ENCODE measurements at regions not wholly inside any gene's neighbourhood (a gene's known extent, or its start where the extent isn't known, plus 50 kb on each side); places are given as distances from the start of the nearest gene placed in this dataset.

GRCh38 chr4:62262676-62263075 is 1062.5 kb downstream of the ADGRL3 start:
- DNase-seq (ENCODE audit: low read depth in 2 of 2): no peak

GRCh38 chr4:62260254-62260653 is 1060.1 kb downstream of the ADGRL3 start:
- DNase-seq (ENCODE audit: low read depth in 2 of 2): no peak

- no peak for DNase-seq (ENCODE audit: low read depth in 2 of 2)
Measured at GRCh38 chr4:62256479-62256878, 1056.4 kb downstream of the ADGRL3 start.

- no peak for DNase-seq (ENCODE audit: low read depth in 2 of 2)
Measured at GRCh38 chr4:62252728-62253127, 1052.6 kb downstream of the ADGRL3 start.

- no peak for DNase-seq (ENCODE audit: low read depth in 2 of 2)
Measured at GRCh38 chr4:62250100-62250499, 1050.0 kb downstream of the ADGRL3 start.

GRCh38 chr4:62243895-62244294 is 1043.8 kb downstream of the ADGRL3 start:
- no peak for DNase-seq (ENCODE audit: low read depth in 2 of 2)

GRCh38 chr4:62235911-62236310 is 1035.8 kb downstream of the ADGRL3 start:
- DNase-seq (ENCODE audit: low read depth in 2 of 2): no peak

- DNase-seq (ENCODE audit: low read depth in 2 of 2): no peak
Measured at GRCh38 chr4:62232814-62233213, 1032.7 kb downstream of the ADGRL3 start.

GRCh38 chr4:62231994-62232393 is 1031.9 kb downstream of the ADGRL3 start:
- no peak for DNase-seq (ENCODE audit: low read depth in 2 of 2)

- no peak for DNase-seq (ENCODE audit: low read depth in 2 of 2)
Measured at GRCh38 chr4:62226082-62226481, 1026.0 kb downstream of the ADGRL3 start.

GRCh38 chr4:62222121-62222520 is 1022.0 kb downstream of the ADGRL3 start:
- no peak for DNase-seq (ENCODE audit: low read depth in 2 of 2)

GRCh38 chr4:62210486-62210885 is 1010.4 kb downstream of the ADGRL3 start:
- DNase-seq (ENCODE audit: low read depth in 2 of 2): no peak

GRCh38 chr4:62209757-62210485 is 1009.8 kb downstream of the ADGRL3 start:
- DNase-seq (ENCODE audit: low read depth in 2 of 2): no peak

GRCh38 chr4:62208921-62209320 is 1008.8 kb downstream of the ADGRL3 start:
- DNase-seq (ENCODE audit: low read depth in 2 of 2): no peak

GRCh38 chr4:62204136-62204535 is 1004.0 kb downstream of the ADGRL3 start:
- DNase-seq (ENCODE audit: low read depth in 2 of 2): no peak

- no peak for DNase-seq (ENCODE audit: low read depth in 2 of 2)
Measured at GRCh38 chr4:62199291-62199810, 999.2 kb downstream of the ADGRL3 start.

GRCh38 chr4:62196338-62196737 is 996.2 kb downstream of the ADGRL3 start:
- no peak for DNase-seq (ENCODE audit: low read depth in 2 of 2)

GRCh38 chr4:62194342-62194741 is 994.2 kb downstream of the ADGRL3 start:
- DNase-seq (ENCODE audit: low read depth in 2 of 2): no peak

GRCh38 chr4:62193761-62194160 is 993.6 kb downstream of the ADGRL3 start:
- no peak for DNase-seq (ENCODE audit: low read depth in 2 of 2)

- no peak for DNase-seq (ENCODE audit: low read depth in 2 of 2)
Measured at GRCh38 chr4:62191451-62192240, 991.5 kb downstream of the ADGRL3 start.

GRCh38 chr4:62170235-62170634 is 970.1 kb downstream of the ADGRL3 start:
- DNase-seq (ENCODE audit: low read depth in 2 of 2): no peak

GRCh38 chr4:62168681-62169080 is 968.6 kb downstream of the ADGRL3 start:
- DNase-seq (ENCODE audit: low read depth in 2 of 2): no peak

- no peak for DNase-seq (ENCODE audit: low read depth in 2 of 2)
Measured at GRCh38 chr4:62162606-62163005, 962.5 kb downstream of the ADGRL3 start.
